Lower lobe of right lung (tissue), 2 donors: ENCODE measurements at regions not wholly inside any gene's neighbourhood (a gene's known extent, or its start where the extent isn't known, plus 50 kb on each side); places are given as distances from the start of the nearest gene placed in this dataset.

Experiments used
- ATAC-seq, 2 donors: fragments of 200-7000 bp; cut with Tn5 transposase; one replicate each; pipeline ENCODE4 v1.9.1; 2020 to 2022; ENCODE audit warnings: mild to moderate bottlenecking in 2 of 2, moderate library complexity in 2 of 2
- DNase-seq: peaks from one replicate; pipeline ENCODE4 v3.0.0-alpha.2; 2020
- H3K27ac ChIP-seq: fragments of 200-600 bp; one replicate; pipeline ENCODE4 v1.8.0; 2022
- H3K27me3 ChIP-seq: fragments of 200-600 bp; one replicate; pipeline ENCODE4 v1.8.0; 2022; ENCODE audit warnings: low read depth
- H3K36me3 ChIP-seq: fragments of 200-600 bp; one replicate; pipeline ENCODE4 v1.8.0; 2022; ENCODE audit warnings: mild to moderate bottlenecking
- H3K4me1 ChIP-seq: fragments of 200-600 bp; one replicate; pipeline ENCODE4 v1.8.0; 2022
- H3K4me3 ChIP-seq: fragments of 200-600 bp; one replicate; pipeline ENCODE4 v1.8.0; 2022; ENCODE audit warnings: mild to moderate bottlenecking
- H3K9me3 ChIP-seq: fragments of 200-600 bp; one replicate; pipeline ENCODE4 v1.8.0; 2022
- intact Hi-C: fragments of 100-400 bp; cut with DNase I; formaldehyde crosslinking; loops from one replicate; pipeline ENCODE4 v1.11.0; 2022
- TF ChIP-seq, protein P1 (sequence below): fragments of 200-600 bp; IDR thresholded peaks from one replicate; pipeline ENCODE4 v1.8.0; 2022; ENCODE audit warnings: antibody characterized with exemption, mild to moderate bottlenecking
- donor health status: DM: no; HTN: yes; CAD: no; lungs with severe emphysema.

DNA sequence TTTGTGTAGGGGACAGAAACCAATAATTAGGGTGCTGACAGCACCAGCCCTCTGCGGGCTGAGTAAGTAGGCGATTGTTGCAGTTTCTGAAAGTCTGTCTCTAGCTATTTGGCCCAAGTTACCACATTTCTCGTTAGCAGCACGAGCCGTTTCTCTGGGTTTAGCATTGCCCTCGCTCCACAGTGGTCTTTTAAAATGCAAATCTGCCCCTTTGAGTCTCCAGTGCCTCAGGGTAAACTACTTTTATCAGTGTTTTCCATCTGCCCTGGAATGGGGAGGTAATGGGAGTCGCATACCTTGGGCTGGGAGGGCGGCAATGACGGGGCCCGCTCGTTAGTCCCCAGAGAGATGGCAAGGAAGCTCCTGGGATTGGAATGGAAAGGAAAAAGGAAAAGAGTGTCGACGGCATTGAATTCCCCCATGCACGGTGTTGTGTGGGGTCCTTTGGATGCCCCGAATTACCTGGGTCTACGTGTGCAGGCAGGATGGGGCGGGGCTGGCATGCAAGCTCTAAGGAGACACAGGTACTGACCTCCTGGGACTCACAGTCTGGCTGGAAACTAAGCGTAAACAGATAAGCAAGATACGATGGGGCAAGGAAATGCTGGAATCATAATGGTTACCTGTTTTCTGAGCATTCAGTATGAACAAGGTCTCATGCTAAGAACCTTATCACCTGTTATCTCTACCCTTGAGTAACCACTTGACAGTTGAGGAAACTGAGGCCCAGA, 131.8 kb upstream of the MAP1LC3B2 start:
- H3K27ac ChIP-seq = no peak overlapping the region
- ATAC-seq (no peak), DNase-seq (no peak)
- H3K27me3 ChIP-seq = no peaks in the 10 kb centered on the region
- TF ChIP-seq, protein P1, sequence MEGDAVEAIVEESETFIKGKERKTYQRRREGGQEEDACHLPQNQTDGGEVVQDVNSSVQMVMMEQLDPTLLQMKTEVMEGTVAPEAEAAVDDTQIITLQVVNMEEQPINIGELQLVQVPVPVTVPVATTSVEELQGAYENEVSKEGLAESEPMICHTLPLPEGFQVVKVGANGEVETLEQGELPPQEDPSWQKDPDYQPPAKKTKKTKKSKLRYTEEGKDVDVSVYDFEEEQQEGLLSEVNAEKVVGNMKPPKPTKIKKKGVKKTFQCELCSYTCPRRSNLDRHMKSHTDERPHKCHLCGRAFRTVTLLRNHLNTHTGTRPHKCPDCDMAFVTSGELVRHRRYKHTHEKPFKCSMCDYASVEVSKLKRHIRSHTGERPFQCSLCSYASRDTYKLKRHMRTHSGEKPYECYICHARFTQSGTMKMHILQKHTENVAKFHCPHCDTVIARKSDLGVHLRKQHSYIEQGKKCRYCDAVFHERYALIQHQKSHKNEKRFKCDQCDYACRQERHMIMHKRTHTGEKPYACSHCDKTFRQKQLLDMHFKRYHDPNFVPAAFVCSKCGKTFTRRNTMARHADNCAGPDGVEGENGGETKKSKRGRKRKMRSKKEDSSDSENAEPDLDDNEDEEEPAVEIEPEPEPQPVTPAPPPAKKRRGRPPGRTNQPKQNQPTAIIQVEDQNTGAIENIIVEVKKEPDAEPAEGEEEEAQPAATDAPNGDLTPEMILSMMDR = no peak
- H3K4me3 ChIP-seq = no peak overlapping the region
- H3K36me3 ChIP-seq = no peaks in the 10 kb centered on the region
- peaks cover 5% of the 10 kb centered on the region for H3K4me1 ChIP-seq
- no peaks in the 10 kb centered on the region for H3K9me3 ChIP-seq
- intact Hi-C loops = no loop called here

DNA sequence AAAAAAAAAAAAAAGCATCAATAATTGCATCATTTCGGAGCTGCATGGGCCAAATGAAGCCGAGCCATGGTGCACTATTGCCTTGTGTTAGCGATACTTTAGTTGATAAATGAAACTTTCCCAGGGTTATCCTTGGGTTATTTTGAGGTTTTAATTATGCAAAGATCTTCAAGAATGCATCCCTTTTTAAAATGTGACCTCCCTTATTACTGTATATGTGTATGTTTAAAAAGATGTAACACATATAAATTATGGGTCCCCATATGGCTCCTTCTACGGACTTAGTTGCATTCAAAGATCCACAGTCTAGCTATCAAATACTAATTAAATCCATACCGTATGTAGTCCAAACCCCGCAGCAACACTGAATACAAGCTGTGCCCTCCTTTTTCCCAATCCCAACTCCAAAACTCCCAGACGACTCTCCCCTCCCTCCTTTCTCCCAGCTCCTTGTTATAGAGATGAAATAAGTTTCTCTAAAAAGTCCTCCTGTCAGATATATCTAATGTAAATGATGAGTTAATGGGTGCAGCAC, 129.3 kb upstream of the MAP1LC3B2 start:
- TF ChIP-seq, protein P1 = no peak
- no peak overlapping the region for H3K27ac ChIP-seq
- DNase-seq (no peak), ATAC-seq (no peak)
- no peaks in the 10 kb centered on the region for H3K36me3 ChIP-seq
- peaks cover 19% of the 10 kb centered on the region for H3K4me1 ChIP-seq
- no peak overlapping the region for H3K4me3 ChIP-seq
- intact Hi-C loops = no loop called here
- H3K27me3 ChIP-seq = no peaks in the 10 kb centered on the region
- no peaks in the 10 kb centered on the region for H3K9me3 ChIP-seq

DNA sequence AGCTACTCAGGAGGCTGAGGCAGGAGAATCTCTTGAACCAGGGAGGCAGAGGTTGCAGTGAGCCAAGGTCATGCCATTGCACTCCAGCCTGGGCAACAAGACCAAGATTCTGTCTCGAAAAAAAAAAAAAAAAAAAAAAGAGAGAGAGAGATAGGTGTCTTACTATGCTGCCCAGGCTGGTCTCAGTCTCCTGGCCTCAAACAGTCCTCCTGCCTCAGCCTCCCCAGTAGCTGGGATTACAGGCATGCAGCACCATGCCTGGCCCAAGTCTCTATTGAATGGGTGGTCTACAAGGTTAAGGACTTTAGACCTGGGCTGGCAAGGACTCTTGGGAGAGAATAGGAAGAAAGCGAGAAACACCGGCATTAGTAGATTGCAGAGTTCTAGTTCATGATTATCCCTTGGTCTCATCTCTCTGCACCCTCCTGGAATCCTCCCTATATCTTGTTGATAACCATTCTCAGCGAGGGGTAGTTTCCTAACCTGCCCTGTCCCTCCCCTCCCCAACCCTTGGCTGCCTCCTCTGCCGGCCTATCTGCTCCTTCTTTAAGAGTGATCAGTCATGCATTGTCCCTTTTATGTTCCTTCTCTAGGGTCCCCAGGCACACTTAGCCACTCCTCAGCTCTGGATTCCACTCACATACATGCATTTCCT, 128.1 kb upstream of the MAP1LC3B2 start:
- intact Hi-C loops = no loop called here
- no peak overlapping the region for H3K27ac ChIP-seq
- ATAC-seq (no peak), DNase-seq (no peak)
- TF ChIP-seq, protein P1 = no peak
- no peaks in the 10 kb centered on the region for H3K36me3 ChIP-seq
- no peaks in the 10 kb centered on the region for H3K27me3 ChIP-seq
- H3K4me3 ChIP-seq = no peak overlapping the region
- H3K4me1 ChIP-seq = peaks cover 21% of the 10 kb centered on the region
- no peaks in the 10 kb centered on the region for H3K9me3 ChIP-seq

DNA sequence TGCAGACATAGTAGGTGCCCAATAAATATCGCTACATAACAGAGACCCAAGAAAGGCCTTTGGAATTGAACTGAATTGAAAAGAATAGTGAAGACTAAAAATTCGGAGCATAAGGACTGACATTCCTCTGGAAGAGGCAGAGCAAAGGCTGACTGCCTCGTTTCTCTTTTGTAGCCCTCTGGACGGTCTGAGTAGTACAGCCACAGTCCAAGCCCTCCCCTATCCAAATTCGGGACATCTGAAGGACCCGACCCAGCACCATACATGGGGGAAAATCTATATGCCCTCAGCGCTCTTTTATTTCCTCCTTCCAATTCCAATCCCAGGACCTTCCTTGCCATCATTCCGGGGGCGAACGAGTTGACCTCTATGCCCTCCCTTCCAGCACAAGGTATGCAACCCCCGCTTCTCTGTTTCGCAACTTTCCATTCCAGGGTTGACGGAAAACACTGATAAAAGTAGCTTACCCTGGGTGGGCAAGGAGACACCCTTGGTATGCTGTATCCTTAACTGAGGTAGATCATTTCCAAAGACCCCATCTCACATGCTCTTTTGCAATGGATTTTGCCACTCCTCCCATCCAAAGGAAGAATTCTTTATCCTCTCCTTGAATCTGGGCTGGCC, 127.4 kb upstream of the MAP1LC3B2 start:
- Histone ChIP-seq H3K4me1 (peaks cover 21% of the 10 kb centered on the region), H3K36me3 (no peaks in the 10 kb centered on the region), H3K4me3 (no peak overlapping the region), H3K27ac (no peak overlapping the region), H3K27me3 (no peaks in the 10 kb centered on the region), H3K9me3 (no peaks in the 10 kb centered on the region)
- intact Hi-C loops = no loop called here
- DNase-seq = no peak
- TF ChIP-seq, protein P1 = no peak
- ATAC-seq = no peak

DNA sequence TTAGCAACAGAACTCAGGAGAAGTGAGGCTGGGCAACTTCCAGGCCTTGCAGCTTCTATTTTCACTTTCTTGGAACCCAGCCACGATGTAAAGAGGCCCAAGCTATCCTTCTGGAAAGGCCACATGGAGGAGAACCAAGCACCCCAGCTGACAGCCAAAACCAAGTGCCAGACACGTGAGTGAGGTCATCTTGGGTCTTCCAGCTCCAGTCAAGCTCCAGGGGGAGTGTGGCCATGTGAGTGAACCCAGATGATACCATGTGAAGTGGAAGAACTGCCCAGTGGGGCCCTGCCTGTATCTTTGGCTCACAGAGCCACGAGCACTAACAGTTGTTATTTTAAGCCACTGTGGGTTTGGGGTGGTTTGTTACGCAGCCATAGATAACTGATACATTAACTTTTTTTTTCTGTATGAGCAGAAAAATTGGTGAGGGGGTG, 126.8 kb upstream of the MAP1LC3B2 start:
- no peak overlapping the region for H3K4me3 ChIP-seq
- DNase-seq = no peak
- H3K27me3 ChIP-seq = no peaks in the 10 kb centered on the region
- ATAC-seq = no peak
- intact Hi-C loops = no loop called here
- TF ChIP-seq, protein P1 = no peak
- no peaks in the 10 kb centered on the region for H3K36me3 ChIP-seq
- peaks cover 21% of the 10 kb centered on the region for H3K4me1 ChIP-seq
- H3K9me3 ChIP-seq = no peaks in the 10 kb centered on the region
- H3K27ac ChIP-seq = no peak overlapping the region
